HFFc6 (cell line): ENCODE measurements at regions not wholly inside any gene's neighbourhood (a gene's known extent, or its start where the extent isn't known, plus 50 kb on each side); places are given as distances from the start of the nearest gene placed in this dataset.

Source experiments
- DNase-seq: peaks from one replicate; pipeline ENCODE4 v3.0.0-alpha.2; 2018
- H3K27ac Mint-ChIP-seq: 2 replicates; pipeline ENCODE4 v1.8.0; 2020; ENCODE audit warnings: mild to moderate bottlenecking, mixed read lengths
- H3K27me3 Mint-ChIP-seq: 2 replicates; pipeline ENCODE4 v1.8.0; 2021; ENCODE audit warnings: mild to moderate bottlenecking, moderate library complexity, mixed read lengths; ENCODE audit not compliant: insufficient read depth
- H3K36me3 Mint-ChIP-seq: 2 replicates; pipeline ENCODE4 v1.8.0; 2021; ENCODE audit warnings: low read depth, mixed read lengths
- H3K4me1 Mint-ChIP-seq: 2 replicates; pipeline ENCODE4 v1.8.0; 2020; ENCODE audit warnings: low read depth, mixed read lengths
- H3K4me3 Mint-ChIP-seq: 2 replicates; pipeline ENCODE4 v1.8.0; 2020; ENCODE audit warnings: mild to moderate bottlenecking, moderate library complexity, mixed read lengths
- H3K9me3 Mint-ChIP-seq: 2 replicates; pipeline ENCODE4 v1.8.0; 2020; ENCODE audit warnings: mild to moderate bottlenecking, mixed read lengths
- TF ChIP-seq, protein P1 (sequence below): fragments of 200-600 bp; sonication (generic); IDR thresholded peaks from 2 replicates; pipeline ENCODE4 v1.5.0; 2021; ENCODE audit warnings: antibody characterized with exemption, mild to moderate bottlenecking

DNA sequence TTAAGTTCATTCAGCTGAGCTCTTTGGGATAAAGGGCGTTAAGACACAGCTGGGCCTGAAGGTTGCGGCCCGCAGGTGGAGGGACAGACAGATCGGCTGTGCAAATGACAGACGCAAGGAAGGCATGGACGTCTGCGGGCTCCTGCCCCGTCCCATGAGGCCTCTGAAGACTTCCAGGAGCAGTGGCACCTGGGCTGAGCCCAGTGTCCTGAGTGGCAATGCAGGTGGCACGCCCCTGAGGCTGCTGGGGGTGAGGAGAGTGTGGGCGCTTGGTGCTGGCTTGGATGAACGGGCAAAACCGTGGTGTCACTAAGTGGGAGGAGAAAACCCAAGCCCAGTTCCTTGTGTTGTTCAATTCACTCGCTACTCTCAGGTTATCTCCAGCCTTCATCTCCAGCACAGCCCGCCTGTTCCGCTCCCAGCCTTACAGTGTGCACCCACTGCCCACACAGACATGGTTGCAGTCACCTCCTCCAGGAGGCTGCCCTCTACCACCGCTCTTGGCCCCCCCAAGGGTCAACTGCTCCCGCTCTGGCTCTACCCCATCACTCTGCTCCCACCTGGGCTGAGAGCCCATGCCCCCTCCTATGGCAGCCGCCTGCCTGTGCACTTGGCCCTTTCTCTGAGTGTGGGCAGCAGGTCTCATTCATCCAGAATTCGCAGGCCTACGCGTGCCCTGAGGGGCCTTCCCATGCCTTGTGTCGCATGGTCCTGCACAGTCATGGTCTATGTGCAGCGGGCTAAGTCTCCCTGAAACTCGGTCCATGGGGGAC is 50.3 kb downstream of the PTGR3 start:
- Mint-ChIP-seq H3K9me3 (peaks cover 14% of the 10 kb centered on the region), H3K4me1 (peaks cover 32% of the 10 kb centered on the region), H3K36me3 (peaks cover 16% of the 10 kb centered on the region), H3K27ac (no peak overlapping the region), H3K27me3 (peaks cover 34% of the 10 kb centered on the region), H3K4me3 (no peak overlapping the region)
- TF ChIP-seq, protein P1, sequence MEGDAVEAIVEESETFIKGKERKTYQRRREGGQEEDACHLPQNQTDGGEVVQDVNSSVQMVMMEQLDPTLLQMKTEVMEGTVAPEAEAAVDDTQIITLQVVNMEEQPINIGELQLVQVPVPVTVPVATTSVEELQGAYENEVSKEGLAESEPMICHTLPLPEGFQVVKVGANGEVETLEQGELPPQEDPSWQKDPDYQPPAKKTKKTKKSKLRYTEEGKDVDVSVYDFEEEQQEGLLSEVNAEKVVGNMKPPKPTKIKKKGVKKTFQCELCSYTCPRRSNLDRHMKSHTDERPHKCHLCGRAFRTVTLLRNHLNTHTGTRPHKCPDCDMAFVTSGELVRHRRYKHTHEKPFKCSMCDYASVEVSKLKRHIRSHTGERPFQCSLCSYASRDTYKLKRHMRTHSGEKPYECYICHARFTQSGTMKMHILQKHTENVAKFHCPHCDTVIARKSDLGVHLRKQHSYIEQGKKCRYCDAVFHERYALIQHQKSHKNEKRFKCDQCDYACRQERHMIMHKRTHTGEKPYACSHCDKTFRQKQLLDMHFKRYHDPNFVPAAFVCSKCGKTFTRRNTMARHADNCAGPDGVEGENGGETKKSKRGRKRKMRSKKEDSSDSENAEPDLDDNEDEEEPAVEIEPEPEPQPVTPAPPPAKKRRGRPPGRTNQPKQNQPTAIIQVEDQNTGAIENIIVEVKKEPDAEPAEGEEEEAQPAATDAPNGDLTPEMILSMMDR = no peak
- no peak for DNase-seq

DNA sequence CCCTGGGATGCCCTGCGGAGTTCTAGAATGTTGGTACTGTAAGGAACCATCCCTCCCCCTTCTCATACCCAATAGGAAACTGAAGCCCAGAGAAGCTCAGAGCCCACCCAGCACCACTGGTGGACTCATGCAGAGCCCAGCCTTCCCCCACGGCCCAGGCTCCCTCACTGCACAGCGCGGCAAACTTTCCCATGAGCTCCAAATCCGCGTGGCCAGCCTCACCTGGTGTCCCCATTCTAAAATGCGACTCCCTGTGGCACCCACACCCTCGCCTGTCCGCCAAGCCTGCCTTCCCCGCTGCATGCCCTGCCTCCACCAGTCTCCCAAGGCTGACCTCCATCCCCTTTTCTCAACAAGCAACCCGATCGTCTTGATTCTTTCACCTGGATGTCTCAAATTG is 51.1 kb downstream of the PTGR3 start:
- H3K27ac Mint-ChIP-seq = no peak overlapping the region
- peaks cover 16% of the 10 kb centered on the region for H3K36me3 Mint-ChIP-seq
- no peak for DNase-seq
- TF ChIP-seq, protein P1 = no peak
- H3K4me3 Mint-ChIP-seq = no peak overlapping the region
- peaks cover 32% of the 10 kb centered on the region for H3K4me1 Mint-ChIP-seq
- H3K27me3 Mint-ChIP-seq = peaks cover 34% of the 10 kb centered on the region
- peaks cover 14% of the 10 kb centered on the region for H3K9me3 Mint-ChIP-seq

DNA sequence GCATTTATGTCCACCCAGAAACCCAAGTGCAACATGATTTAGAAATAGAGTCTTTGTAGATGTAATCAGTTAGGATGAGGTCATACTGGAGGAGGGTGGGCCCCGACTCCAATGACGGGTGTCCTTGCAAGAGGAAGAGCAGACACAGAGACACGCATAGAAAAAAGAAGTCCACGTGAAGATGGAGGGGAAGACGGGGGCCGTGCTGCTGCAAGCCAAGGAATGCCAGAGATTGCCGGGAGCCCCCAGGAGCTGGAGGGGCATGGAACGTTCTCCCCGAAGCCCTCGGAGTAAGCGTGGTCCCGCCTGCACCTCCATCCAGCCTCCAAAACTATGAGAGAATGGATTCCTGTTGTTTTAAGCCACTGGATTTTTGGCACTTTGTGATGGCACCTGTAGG is 51.6 kb downstream of the PTGR3 start:
- no peak overlapping the region for H3K27ac Mint-ChIP-seq
- peaks cover 34% of the 10 kb centered on the region for H3K27me3 Mint-ChIP-seq
- H3K4me3 Mint-ChIP-seq = no peak overlapping the region
- TF ChIP-seq, protein P1 = no peak
- peaks cover 16% of the 10 kb centered on the region for H3K36me3 Mint-ChIP-seq
- peaks cover 16% of the 10 kb centered on the region for H3K9me3 Mint-ChIP-seq
- H3K4me1 Mint-ChIP-seq = peaks cover 28% of the 10 kb centered on the region
- DNase-seq = no peak

DNA sequence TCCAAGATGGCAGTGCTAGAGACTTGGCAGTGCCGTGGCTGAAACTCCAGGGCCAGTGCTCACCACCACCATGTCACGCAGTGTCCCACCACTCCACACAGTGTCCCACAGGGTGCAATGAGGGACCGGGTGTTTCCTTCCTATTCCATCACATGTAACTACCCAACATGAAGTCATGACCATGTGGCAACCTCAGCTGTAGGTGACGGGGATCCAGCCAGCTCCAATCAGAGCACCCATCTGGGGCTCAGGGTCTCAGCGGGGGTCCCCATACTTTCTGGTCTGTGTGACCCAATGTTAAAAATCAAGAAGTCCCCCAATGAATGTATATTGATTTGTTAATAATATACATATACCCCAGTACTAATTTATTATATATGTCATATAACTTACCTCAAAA is 52.1 kb downstream of the PTGR3 start:
- peaks cover 32% of the 10 kb centered on the region for H3K27me3 Mint-ChIP-seq
- peaks cover 16% of the 10 kb centered on the region for H3K36me3 Mint-ChIP-seq
- H3K4me1 Mint-ChIP-seq = peaks cover 23% of the 10 kb centered on the region
- DNase-seq = no peak
- no peak overlapping the region for H3K4me3 Mint-ChIP-seq
- peaks cover 21% of the 10 kb centered on the region for H3K9me3 Mint-ChIP-seq
- H3K27ac Mint-ChIP-seq = no peak overlapping the region
- TF ChIP-seq, protein P1 = no peak

DNA sequence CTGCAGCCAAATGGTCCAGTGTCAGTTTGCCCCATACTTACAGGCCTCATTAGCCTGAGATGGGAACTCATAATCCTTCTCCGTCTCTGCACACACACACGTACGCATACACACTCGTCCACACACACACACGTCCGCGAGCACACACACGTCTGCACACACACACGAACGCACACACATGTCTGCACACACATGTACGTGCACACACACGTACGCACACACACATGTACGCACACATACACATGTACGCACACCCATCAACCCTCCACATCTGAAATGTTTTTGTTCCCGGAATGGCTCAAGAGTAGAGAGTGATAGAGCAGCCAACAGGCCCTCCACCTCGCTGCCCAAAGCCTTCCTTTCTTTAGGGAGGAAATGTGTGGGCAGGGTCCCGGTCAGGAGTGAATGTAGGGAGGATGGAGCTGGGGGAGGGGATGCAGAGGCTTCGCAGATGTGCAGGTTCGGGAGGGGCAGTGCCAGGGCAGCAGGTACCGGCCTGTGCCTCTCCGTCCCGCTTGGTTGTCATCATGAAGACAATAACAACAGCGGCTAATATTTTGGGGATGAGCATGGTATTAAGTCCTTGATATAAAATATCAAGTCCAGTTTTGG is 52.7 kb downstream of the PTGR3 start:
- Mint-ChIP-seq H3K4me1 (peaks cover 17% of the 10 kb centered on the region), H3K9me3 (peaks cover 25% of the 10 kb centered on the region), H3K36me3 (peaks cover 16% of the 10 kb centered on the region), H3K27ac (no peak overlapping the region), H3K4me3 (no peak overlapping the region), H3K27me3 (peaks cover 32% of the 10 kb centered on the region)
- TF ChIP-seq, protein P1 = no peak
- no peak for DNase-seq
